ENCODE measurements at regions not wholly inside any gene's neighbourhood (a gene's known extent, or its start where the extent isn't known, plus 50 kb on each side); places are given as distances from the start of the nearest gene placed in this dataset.
"Not testable (repeated sequence)": the region's sequence is repeated elsewhere in the genome, so short reads cannot be mapped to it uniquely, and the experiment has no call there.

- Mint-ChIP-seq H3K4me3 (no peak overlapping the region), H3K4me1 (ENCODE audit: low read depth) (no peaks in the 10 kb centered on the region), H3K9me3 (peaks cover 6% of the 10 kb centered on the region), H3K27me3 (ENCODE audit: low read depth) (no peaks in the 10 kb centered on the region), H3K36me3 (ENCODE audit: insufficient read depth) (no peaks in the 10 kb centered on the region)
- ATAC-seq (no peak), DNase-seq (no peak)
These were observed 323.1 kb downstream of the KCNJ3 start for GRCh38 chr2:155021618-155022017.

GRCh38 chr2:155020246-155020645, 321.8 kb downstream of the KCNJ3 start:
- no peak for DNase-seq
- H3K36me3 Mint-ChIP-seq (ENCODE audit: insufficient read depth) = no peaks in the 10 kb centered on the region

DNA sequence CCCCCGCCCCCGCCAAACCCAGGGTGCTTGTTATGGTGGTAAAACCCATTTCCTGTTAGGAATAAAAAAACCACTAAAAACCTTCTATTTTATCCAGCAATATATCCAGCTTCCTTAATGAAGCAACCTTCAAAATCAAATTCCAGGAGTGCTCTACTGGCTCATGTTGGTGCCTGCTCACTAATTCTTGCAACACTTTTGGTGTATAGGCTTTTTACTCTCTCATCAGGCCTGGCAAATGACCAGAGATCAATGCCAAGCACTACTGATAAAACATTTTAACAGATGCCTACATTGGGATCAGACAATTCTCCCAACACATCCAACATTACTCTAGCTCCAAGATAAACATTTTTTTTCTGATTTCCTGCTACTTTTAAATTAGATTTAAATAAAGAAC, 312.4 kb downstream of the KCNJ3 start:
- H3K4me3 Mint-ChIP-seq = no peak overlapping the region
- ATAC-seq (no peak), DNase-seq (no peak)

More at GRCh38 chr2:155020246-155020645, 321.8 kb downstream of the KCNJ3 start:
- H3K9me3 Mint-ChIP-seq = peaks cover 6% of the 10 kb centered on the region
- no peaks in the 10 kb centered on the region for H3K4me1 Mint-ChIP-seq (ENCODE audit: low read depth)
- H3K4me3 Mint-ChIP-seq = no peak overlapping the region
- ATAC-seq = no peak
- no peaks in the 10 kb centered on the region for H3K27me3 Mint-ChIP-seq (ENCODE audit: low read depth)

GRCh38 chr2:154995361-154995760, 296.9 kb downstream of the KCNJ3 start:
- Mint-ChIP-seq H3K4me1 (ENCODE audit: low read depth) (no peaks in the 10 kb centered on the region), H3K27me3 (ENCODE audit: low read depth) (no peaks in the 10 kb centered on the region), H3K4me3 (no peak overlapping the region), H3K9me3 (peaks cover 3% of the 10 kb centered on the region), H3K36me3 (ENCODE audit: insufficient read depth) (no peaks in the 10 kb centered on the region)
- ATAC-seq = no peak
- DNase-seq = no peak

More for the DNA sequence above, 312.4 kb downstream of the KCNJ3 start:
- Mint-ChIP-seq H3K27me3 (ENCODE audit: low read depth) (no peaks in the 10 kb centered on the region), H3K36me3 (ENCODE audit: insufficient read depth) (no peaks in the 10 kb centered on the region), H3K4me1 (ENCODE audit: low read depth) (no peaks in the 10 kb centered on the region), H3K9me3 (peaks cover 4% of the 10 kb centered on the region)

DNA sequence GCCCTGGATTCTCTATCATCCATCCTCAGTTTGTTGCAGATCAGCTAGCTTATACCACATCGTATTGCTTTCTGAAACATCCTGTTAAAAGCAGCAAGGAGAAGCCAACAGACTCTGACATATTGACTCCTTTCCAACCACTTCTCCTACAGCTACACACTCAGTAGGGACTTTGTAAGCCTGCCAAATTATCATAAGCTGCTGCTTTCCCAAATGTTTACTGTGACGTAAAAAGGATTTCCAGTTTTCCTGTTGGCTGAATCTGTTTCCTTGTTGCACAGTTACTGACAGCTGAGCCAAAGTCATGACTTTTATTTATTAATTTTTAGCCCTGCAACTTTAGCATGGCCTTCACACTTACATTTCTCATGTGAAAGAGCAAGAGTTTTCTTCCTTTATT, 294.3 kb downstream of the KCNJ3 start:
- DNase-seq (no peak), ATAC-seq (no peak)
- Mint-ChIP-seq H3K36me3 (ENCODE audit: insufficient read depth) (no peaks in the 10 kb centered on the region), H3K4me1 (ENCODE audit: low read depth) (no peaks in the 10 kb centered on the region), H3K4me3 (no peak overlapping the region), H3K27me3 (ENCODE audit: low read depth) (no peaks in the 10 kb centered on the region), H3K9me3 (peaks cover 5% of the 10 kb centered on the region)

DNA sequence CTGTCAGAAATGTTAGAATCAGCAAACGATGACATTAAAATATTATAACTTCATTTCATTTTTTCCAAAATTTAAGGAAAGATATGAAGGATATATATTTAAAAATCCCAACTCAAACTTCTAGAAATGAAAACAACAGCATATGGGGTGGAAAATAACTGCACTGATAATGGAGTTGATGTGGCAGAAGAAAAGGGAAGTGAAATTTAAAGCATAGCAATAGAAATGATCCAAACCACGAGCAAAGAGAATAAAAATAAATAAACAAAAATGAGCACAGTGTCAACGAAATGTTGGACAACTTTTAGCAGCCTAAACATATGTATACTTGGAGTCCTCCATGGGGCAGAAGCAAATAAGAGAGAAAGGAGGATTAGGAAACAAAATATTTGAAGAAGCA, 280.2 kb downstream of the KCNJ3 start:
- DNase-seq (no peak), ATAC-seq (no peak)
- Mint-ChIP-seq H3K4me3 (no peak overlapping the region), H3K9me3 (peaks cover 11% of the 10 kb centered on the region), H3K27me3 (ENCODE audit: low read depth) (no peaks in the 10 kb centered on the region), H3K4me1 (ENCODE audit: low read depth) (no peaks in the 10 kb centered on the region), H3K36me3 (ENCODE audit: insufficient read depth) (no peaks in the 10 kb centered on the region)

DNA sequence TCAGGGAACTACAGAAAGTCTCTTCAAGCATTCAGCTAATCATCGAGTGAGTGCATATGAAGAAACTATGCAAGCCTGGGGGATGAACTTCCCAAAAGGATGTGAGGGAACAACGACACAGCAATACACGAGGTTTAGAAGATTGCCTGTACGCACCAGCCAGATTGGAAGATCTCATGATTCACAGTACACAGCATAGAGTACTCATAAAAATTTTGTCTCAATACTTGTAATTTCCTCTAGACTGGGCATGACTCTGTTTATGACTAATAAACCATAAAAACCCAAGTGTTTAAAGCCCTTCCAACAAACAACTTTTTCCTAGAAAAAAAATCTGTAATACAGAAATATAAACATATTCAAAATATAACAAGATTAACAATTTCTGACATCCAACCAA, 279.7 kb downstream of the KCNJ3 start:
- Mint-ChIP-seq H3K4me3 (no peak overlapping the region), H3K4me1 (ENCODE audit: low read depth) (no peaks in the 10 kb centered on the region), H3K9me3 (peaks cover 11% of the 10 kb centered on the region), H3K36me3 (ENCODE audit: insufficient read depth) (no peaks in the 10 kb centered on the region), H3K27me3 (ENCODE audit: low read depth) (no peaks in the 10 kb centered on the region)
- ATAC-seq (no peak), DNase-seq (no peak)

DNA sequence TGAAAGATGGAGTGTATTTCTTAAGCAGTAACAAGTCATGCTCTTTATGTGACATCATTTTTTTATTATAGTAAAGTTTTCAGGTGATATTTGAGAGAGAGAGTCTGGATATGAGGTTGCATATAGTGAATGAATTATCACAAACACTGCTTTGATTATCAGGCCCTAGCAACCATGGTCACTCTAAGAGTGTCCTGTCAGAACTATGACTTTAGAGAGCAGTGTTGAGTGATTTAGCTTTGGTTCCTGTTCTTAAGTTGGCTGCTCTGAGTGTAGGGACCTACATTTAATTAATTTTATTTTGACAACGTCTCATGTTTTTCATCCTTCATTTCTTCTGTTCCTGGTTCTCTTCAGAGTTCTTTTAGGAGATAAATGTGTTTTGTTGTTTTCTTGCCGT, 275.5 kb downstream of the KCNJ3 start:
- no peak for DNase-seq
- H3K4me3 Mint-ChIP-seq = no peak overlapping the region
- ATAC-seq = no peak
- no peaks in the 10 kb centered on the region for H3K4me1 Mint-ChIP-seq (ENCODE audit: low read depth)
- H3K27me3 Mint-ChIP-seq (ENCODE audit: low read depth) = no peaks in the 10 kb centered on the region
- no peaks in the 10 kb centered on the region for H3K36me3 Mint-ChIP-seq (ENCODE audit: insufficient read depth)
- peaks cover 19% of the 10 kb centered on the region for H3K9me3 Mint-ChIP-seq

DNA sequence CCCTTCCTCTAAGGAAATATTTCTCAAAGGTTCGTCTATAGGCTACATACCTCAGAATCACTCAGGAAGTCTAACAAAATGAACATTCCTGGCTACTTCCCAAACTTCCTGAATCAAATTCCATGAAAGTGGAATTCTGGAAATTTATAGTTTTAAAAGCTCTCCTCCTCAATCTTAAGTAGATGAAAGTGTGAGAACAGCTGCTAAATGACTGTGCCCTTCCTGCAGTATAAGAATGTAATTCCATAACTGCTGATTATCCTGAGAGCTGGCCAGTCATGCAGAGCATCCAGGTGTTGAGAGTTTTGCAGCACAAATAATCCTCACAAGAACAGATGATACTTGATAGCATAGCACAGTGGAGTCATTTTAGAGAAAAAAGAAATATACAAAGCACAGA, 265.0 kb downstream of the KCNJ3 start:
- no peaks in the 10 kb centered on the region for H3K9me3 Mint-ChIP-seq
- H3K36me3 Mint-ChIP-seq (ENCODE audit: insufficient read depth) = no peaks in the 10 kb centered on the region
- no peak for DNase-seq
- H3K4me1 Mint-ChIP-seq (ENCODE audit: low read depth) = no peaks in the 10 kb centered on the region
- no peak for ATAC-seq
- no peak overlapping the region for H3K4me3 Mint-ChIP-seq
- no peaks in the 10 kb centered on the region for H3K27me3 Mint-ChIP-seq (ENCODE audit: low read depth)

- DNase-seq (no peak), ATAC-seq (no peak)
- no peaks in the 10 kb centered on the region for H3K36me3 Mint-ChIP-seq (ENCODE audit: insufficient read depth)
- H3K4me3 Mint-ChIP-seq = no peak overlapping the region
- no peaks in the 10 kb centered on the region for H3K9me3 Mint-ChIP-seq
- no peaks in the 10 kb centered on the region for H3K27me3 Mint-ChIP-seq (ENCODE audit: low read depth)
- no peaks in the 10 kb centered on the region for H3K4me1 Mint-ChIP-seq (ENCODE audit: low read depth)
These were observed 263.2 kb downstream of the KCNJ3 start for GRCh38 chr2:154961676-154962075.

DNA sequence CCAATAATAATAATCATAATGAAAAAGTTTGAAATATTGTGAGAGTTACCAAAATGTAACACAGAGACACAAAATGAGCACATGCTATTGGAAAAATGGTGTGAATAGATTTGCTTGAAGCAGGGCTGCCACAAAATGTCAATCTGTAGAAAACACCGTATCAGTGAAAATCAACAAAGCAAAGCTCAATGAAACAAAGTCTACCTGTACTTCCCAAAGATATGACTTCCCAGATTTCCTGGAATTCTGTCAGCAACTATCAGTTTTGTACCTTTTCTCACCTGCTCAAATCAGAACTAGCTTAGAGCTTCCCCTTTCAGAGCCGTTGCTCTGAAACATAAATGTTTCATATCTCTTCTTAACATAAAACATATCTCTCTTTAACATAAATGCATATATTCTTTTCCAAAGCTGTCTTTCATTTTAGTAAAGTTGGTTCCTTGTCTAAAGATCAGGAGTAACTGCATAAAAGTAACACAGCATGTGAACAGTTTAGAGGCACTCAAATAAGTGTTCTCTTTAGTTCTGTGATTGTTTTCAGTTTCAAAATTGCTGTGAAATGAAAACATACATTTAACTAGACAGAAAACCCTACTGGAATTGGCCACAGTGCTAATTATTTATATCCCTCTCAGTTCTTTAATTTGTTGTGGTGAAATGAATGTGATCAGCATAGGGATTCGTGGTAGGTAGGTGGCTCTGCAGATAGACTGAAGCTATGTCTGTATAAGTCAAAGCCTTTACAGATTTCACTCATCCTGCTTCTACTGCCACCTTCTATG, 262.5 kb downstream of the KCNJ3 start:
- H3K4me3 Mint-ChIP-seq = no peak overlapping the region
- H3K9me3 Mint-ChIP-seq = no peaks in the 10 kb centered on the region
- ATAC-seq = no peak
- no peaks in the 10 kb centered on the region for H3K27me3 Mint-ChIP-seq (ENCODE audit: low read depth)
- H3K4me1 Mint-ChIP-seq (ENCODE audit: low read depth) = no peaks in the 10 kb centered on the region
- no peak for DNase-seq
- no peaks in the 10 kb centered on the region for H3K36me3 Mint-ChIP-seq (ENCODE audit: insufficient read depth)

DNA sequence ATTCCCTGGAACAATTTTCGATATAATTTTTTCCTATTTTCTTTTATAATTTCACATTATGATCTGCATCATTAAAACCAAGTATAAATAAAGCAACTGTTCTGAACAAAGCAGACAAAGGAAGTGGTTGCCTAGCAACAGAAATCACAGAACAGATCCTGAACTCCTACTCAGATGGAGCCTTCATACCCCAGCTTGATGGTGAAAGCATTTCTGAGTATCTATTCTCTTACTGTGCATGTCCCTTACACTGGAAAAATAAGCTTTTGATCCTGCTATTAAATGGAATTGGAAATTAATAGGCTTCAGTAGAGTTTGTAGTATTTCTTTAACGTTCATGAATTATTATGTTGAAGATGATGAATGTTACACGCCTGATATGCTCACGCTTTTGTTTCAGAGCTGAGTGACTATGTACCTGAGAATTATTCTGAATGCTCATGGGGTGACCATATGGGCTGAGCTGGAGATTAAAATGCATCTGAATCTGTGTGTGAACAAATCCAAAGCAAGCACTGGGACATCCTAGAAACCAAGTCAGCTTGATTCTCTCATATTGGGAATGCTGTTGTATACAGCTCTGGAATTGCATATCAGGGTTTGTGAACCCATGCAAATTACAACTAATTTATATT, 254.0 kb downstream of the KCNJ3 start:
- no peak for DNase-seq
- H3K9me3 Mint-ChIP-seq = peaks cover 6% of the 10 kb centered on the region
- no peak for ATAC-seq
- H3K4me3 Mint-ChIP-seq = no peak overlapping the region
- H3K4me1 Mint-ChIP-seq (ENCODE audit: low read depth) = no peaks in the 10 kb centered on the region
- H3K27me3 Mint-ChIP-seq (ENCODE audit: low read depth) = no peaks in the 10 kb centered on the region
- no peaks in the 10 kb centered on the region for H3K36me3 Mint-ChIP-seq (ENCODE audit: insufficient read depth)

- ATAC-seq; H3K27me3 Mint-ChIP-seq (ENCODE audit: low read depth); DNase-seq; H3K36me3 Mint-ChIP-seq (ENCODE audit: insufficient read depth); H3K9me3 Mint-ChIP-seq; H3K4me1 Mint-ChIP-seq (ENCODE audit: low read depth); H3K4me3 Mint-ChIP-seq: not testable (repeated sequence)
These were observed 248.9 kb downstream of the KCNJ3 start for GRCh38 chr2:154947416-154947815.

DNA sequence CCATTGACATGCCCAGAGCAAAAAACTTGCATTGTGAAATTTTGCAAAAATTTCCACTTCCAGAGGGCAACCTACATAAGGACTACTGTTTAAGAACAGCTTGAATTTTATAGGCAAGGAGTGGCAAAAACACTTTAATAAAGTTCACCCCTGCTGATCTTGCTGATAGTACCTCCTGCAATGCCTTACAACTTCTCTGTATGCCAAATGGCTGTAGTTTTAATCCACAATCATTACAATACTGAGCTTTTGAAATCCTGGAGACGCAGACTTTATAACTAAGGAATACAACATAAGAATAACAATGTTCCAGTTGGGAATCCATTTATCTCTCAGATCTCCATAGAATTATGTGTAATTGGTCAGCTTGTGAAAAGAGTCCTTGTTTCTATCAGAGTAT, 247.5 kb downstream of the KCNJ3 start:
- H3K27me3 Mint-ChIP-seq (ENCODE audit: low read depth) = no peaks in the 10 kb centered on the region
- no peak overlapping the region for H3K4me3 Mint-ChIP-seq
- DNase-seq = no peak
- H3K4me1 Mint-ChIP-seq (ENCODE audit: low read depth) = no peaks in the 10 kb centered on the region
- H3K9me3 Mint-ChIP-seq = no peaks in the 10 kb centered on the region
- H3K36me3 Mint-ChIP-seq (ENCODE audit: insufficient read depth) = no peaks in the 10 kb centered on the region
- no peak for ATAC-seq

DNA sequence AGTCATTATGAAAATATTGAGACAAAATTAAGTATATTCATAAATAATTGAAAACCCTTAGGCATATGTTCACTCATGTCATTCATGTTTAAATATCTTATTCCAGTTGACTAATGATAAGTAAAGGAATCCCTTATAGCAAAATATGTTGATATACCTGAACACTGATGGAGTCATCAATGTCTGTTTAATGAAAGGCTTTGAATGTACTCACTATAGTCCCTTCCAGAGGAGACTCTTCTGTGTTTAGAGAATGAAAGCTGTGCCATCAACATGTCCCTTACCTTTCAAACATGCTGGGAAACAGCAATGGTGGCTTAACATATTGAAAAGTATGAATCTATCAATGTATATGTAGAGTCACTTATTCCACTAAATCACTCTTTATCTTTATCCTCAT, 242.9 kb downstream of the KCNJ3 start:
- no peaks in the 10 kb centered on the region for H3K27me3 Mint-ChIP-seq (ENCODE audit: low read depth)
- ATAC-seq = no peak
- no peaks in the 10 kb centered on the region for H3K9me3 Mint-ChIP-seq
- DNase-seq = no peak
- no peaks in the 10 kb centered on the region for H3K36me3 Mint-ChIP-seq (ENCODE audit: insufficient read depth)
- H3K4me1 Mint-ChIP-seq (ENCODE audit: low read depth) = no peaks in the 10 kb centered on the region
- no peak overlapping the region for H3K4me3 Mint-ChIP-seq

All from activated T-cell treated with anti-CD3 and anti-CD28 coated beads, Interleukin-2, amount 50 U/mL, for 4 hours (primary cell).